Erythroblast (primary cell): ENCODE measurements at regions not wholly inside any gene's neighbourhood (a gene's known extent, or its start where the extent isn't known, plus 50 kb on each side); places are given as distances from the start of the nearest gene placed in this dataset.

Experiments used
- GATA1 ChIP-seq: IDR thresholded peaks from 2 replicates; pipeline ENCODE4 v1.6.1; 2011; ENCODE audit warnings: low read depth, mild to moderate bottlenecking, control low read depth, low read length, moderate library complexity
- POLR2A ChIP-seq: IDR thresholded peaks from 2 replicates; pipeline ENCODE4 v1.6.1; 2011; ENCODE audit warnings: mild to moderate bottlenecking, low read length

- TF ChIP-seq POLR2A (no peak), GATA1 (no peak)
These were observed 170.9 kb upstream of the PCDH18 start for GRCh38 chr4:137703195-137703594.
